ENCODE measurements at regions not wholly inside any gene's neighbourhood (a gene's known extent, or its start where the extent isn't known, plus 50 kb on each side); places are given as distances from the start of the nearest gene placed in this dataset.

DNA sequence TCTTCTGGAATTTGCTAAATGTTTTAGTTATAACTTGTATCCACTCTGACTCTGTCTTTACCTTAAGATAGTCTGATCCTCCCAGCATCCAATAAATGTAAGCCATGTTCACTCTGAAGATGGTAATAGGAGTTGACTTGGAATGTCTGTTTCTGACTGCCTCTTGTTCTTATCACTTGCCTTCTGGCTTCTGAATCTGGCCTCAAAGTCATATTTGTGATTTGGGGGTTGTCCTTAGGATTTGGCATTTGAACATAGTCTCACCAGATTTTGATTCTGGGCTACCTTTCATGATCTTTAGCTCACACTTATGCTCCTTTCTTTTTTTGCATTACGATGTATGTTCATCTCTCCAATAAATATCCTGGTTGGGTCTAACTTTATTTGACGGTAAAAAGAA, 247.0 kb downstream of the SH2D4B start:
- H3K36me3 ChIP-seq (ENCODE audit: insufficient read depth, low read length): no peaks in the 10 kb centered on the region
- H3K4me2 ChIP-seq (ENCODE audit: low read length): no peak overlapping the region
- H3K27me3 Mint-ChIP-seq (ENCODE audit: low read depth, unreplicated experiment): no peaks in the 10 kb centered on the region
- no peaks in the 10 kb centered on the region for H3K27me3 ChIP-seq (ENCODE audit: insufficient read depth, low read length)
- no peak for FAIRE-seq
- no peak overlapping the region for H3K27ac ChIP-seq (ENCODE audit: low read depth, low read length)
- no peak for DNase-seq (ENCODE audit: low read depth)
- H3K9me3 Mint-ChIP-seq (ENCODE audit: unreplicated experiment): no peaks in the 10 kb centered on the region
- no peak overlapping the region for H3K4me3 Mint-ChIP-seq (ENCODE audit: unreplicated experiment)
- no peaks in the 10 kb centered on the region for H3K79me2 ChIP-seq (ENCODE audit: insufficient read depth, low read length)
- H3K27ac Mint-ChIP-seq (ENCODE audit: unreplicated experiment): no peak overlapping the region
- no peaks in the 10 kb centered on the region for H4K20me1 ChIP-seq (ENCODE audit: insufficient read depth, low read length)
- no peak for TF ChIP-seq CTCF (IDR thresholded peaks at IDR 0.05; ENCODE audit: insufficient read depth, low read depth, low read length)
- TF ChIP-seq EZH2 (IDR thresholded peaks at IDR 0.05; ENCODE audit: insufficient read depth, low read length): no peak
- H3K36me3 Mint-ChIP-seq (ENCODE audit: low read depth, unreplicated experiment): no peaks in the 10 kb centered on the region
- H3K9me3 ChIP-seq (ENCODE audit: insufficient read depth, low read depth, low read length): no peaks in the 10 kb centered on the region
- H2AFZ ChIP-seq (ENCODE audit: low read depth, low read length): no peak overlapping the region
- no peak overlapping the region for H3K4me3 ChIP-seq (ENCODE audit: insufficient read depth, low read depth, low read length)
- no peaks in the 10 kb centered on the region for H3K4me1 Mint-ChIP-seq (ENCODE audit: low read depth, unreplicated experiment)
- H3K9ac ChIP-seq (ENCODE audit: low read length): no peak overlapping the region
- no peaks in the 10 kb centered on the region for H3K4me1 ChIP-seq (ENCODE audit: insufficient read depth, low read length)

GRCh38 chr10:80786322-80786721, 248.6 kb downstream of the SH2D4B start:
- no peaks in the 10 kb centered on the region for H4K20me1 ChIP-seq (ENCODE audit: insufficient read depth, low read length)
- no peak overlapping the region for H3K4me2 ChIP-seq (ENCODE audit: low read length)
- DNase-seq (ENCODE audit: low read depth) (no peak), FAIRE-seq (no peak)
- no peak for TF ChIP-seq EZH2 (IDR thresholded peaks at IDR 0.05; ENCODE audit: insufficient read depth, low read length)
- no peak for TF ChIP-seq CTCF (IDR thresholded peaks at IDR 0.05; ENCODE audit: insufficient read depth, low read depth, low read length)
- Mint-ChIP-seq H3K4me3 (ENCODE audit: unreplicated experiment) (no peak overlapping the region), H3K36me3 (ENCODE audit: low read depth, unreplicated experiment) (no peaks in the 10 kb centered on the region), H3K27me3 (ENCODE audit: low read depth, unreplicated experiment) (no peaks in the 10 kb centered on the region), H3K27ac (ENCODE audit: unreplicated experiment) (no peak overlapping the region), H3K9me3 (ENCODE audit: unreplicated experiment) (no peaks in the 10 kb centered on the region), H3K4me1 (ENCODE audit: low read depth, unreplicated experiment) (no peaks in the 10 kb centered on the region)
- no peak overlapping the region for H3K4me3 ChIP-seq (ENCODE audit: insufficient read depth, low read depth, low read length)
- H3K9me3 ChIP-seq (ENCODE audit: insufficient read depth, low read depth, low read length): no peaks in the 10 kb centered on the region
- no peak overlapping the region for H3K9ac ChIP-seq (ENCODE audit: low read length)
- H3K4me1 ChIP-seq (ENCODE audit: insufficient read depth, low read length): no peaks in the 10 kb centered on the region
- no peaks in the 10 kb centered on the region for H3K27me3 ChIP-seq (ENCODE audit: insufficient read depth, low read length)
- H3K27ac ChIP-seq (ENCODE audit: low read depth, low read length): no peak overlapping the region
- H3K79me2 ChIP-seq (ENCODE audit: insufficient read depth, low read length): no peaks in the 10 kb centered on the region
- H3K36me3 ChIP-seq (ENCODE audit: insufficient read depth, low read length): no peaks in the 10 kb centered on the region
- H2AFZ ChIP-seq (ENCODE audit: low read depth, low read length): no peak overlapping the region

- Mint-ChIP-seq H3K36me3 (ENCODE audit: low read depth, unreplicated experiment) (no peaks in the 10 kb centered on the region), H3K27ac (ENCODE audit: unreplicated experiment) (no peak overlapping the region), H3K4me3 (ENCODE audit: unreplicated experiment) (no peak overlapping the region), H3K9me3 (ENCODE audit: unreplicated experiment) (no peaks in the 10 kb centered on the region), H3K4me1 (ENCODE audit: low read depth, unreplicated experiment) (no peaks in the 10 kb centered on the region), H3K27me3 (ENCODE audit: low read depth, unreplicated experiment) (no peaks in the 10 kb centered on the region)
- Histone ChIP-seq H4K20me1 (ENCODE audit: insufficient read depth, low read length) (no peaks in the 10 kb centered on the region), H3K4me2 (ENCODE audit: low read length) (no peak overlapping the region), H3K4me3 (ENCODE audit: insufficient read depth, low read depth, low read length) (no peak overlapping the region), H3K27ac (ENCODE audit: low read depth, low read length) (no peak overlapping the region), H3K79me2 (ENCODE audit: insufficient read depth, low read length) (no peaks in the 10 kb centered on the region), H3K9me3 (ENCODE audit: insufficient read depth, low read depth, low read length) (no peaks in the 10 kb centered on the region), H3K4me1 (ENCODE audit: insufficient read depth, low read length) (no peaks in the 10 kb centered on the region), H2AFZ (ENCODE audit: low read depth, low read length) (no peak overlapping the region), H3K36me3 (ENCODE audit: insufficient read depth, low read length) (no peaks in the 10 kb centered on the region), H3K27me3 (ENCODE audit: insufficient read depth, low read length) (no peaks in the 10 kb centered on the region), H3K9ac (ENCODE audit: low read length) (no peak overlapping the region)
- DNase-seq (ENCODE audit: low read depth) (no peak), FAIRE-seq (no peak)
- TF ChIP-seq EZH2 (IDR thresholded peaks at IDR 0.05; ENCODE audit: insufficient read depth, low read length): no peak
- TF ChIP-seq CTCF (IDR thresholded peaks at IDR 0.05; ENCODE audit: insufficient read depth, low read depth, low read length): no peak
Measured at GRCh38 chr10:80787952-80788351, 250.2 kb downstream of the SH2D4B start.

Measured in astrocyte (in vitro differentiated cells and primary cell).